ENCODE measurements at regions not wholly inside any gene's neighbourhood (a gene's known extent, or its start where the extent isn't known, plus 50 kb on each side); places are given as distances from the start of the nearest gene placed in this dataset.

GRCh38 chr3:145903472-145904013 is 257.4 kb downstream of the PLOD2 start:
- WGBS, 2 experiments (ENCODE audit: insufficient coverage in 1 of 2, insufficient read length in 1 of 2): 92 to 95% methylated on average over 9 to 12 of the region's 12 CpGs
- H3K27me3 ChIP-seq (ENCODE audit: control insufficient read depth, insufficient read depth, low read length, poor library complexity, severe bottlenecking): peaks cover 10% of the 10 kb centered on the region

GRCh38 chr3:145904138-145904537 is 256.8 kb downstream of the PLOD2 start:
- DNase-seq: no peak
- Histone ChIP-seq H3K4me3 (ENCODE audit: low read length) (no peak overlapping the region), H3K27ac (ENCODE audit: low read depth, low read length) (no peak overlapping the region), H3K27me3 (ENCODE audit: control insufficient read depth, insufficient read depth, low read length, poor library complexity, severe bottlenecking) (peaks cover 5% of the 10 kb centered on the region), H3K4me1 (ENCODE audit: control insufficient read depth, insufficient read depth, low read length) (no peaks in the 10 kb centered on the region), H3K9me3 (ENCODE audit: control insufficient read depth, low read length) (no peaks in the 10 kb centered on the region), H3K36me3 (ENCODE audit: control insufficient read depth, insufficient read depth, low read length) (no peaks in the 10 kb centered on the region), H3K9ac (ENCODE audit: extremely low read depth, low read length, poor library complexity, severe bottlenecking) (no peak overlapping the region)
- WGBS, 2 experiments (ENCODE audit: insufficient coverage in 1 of 2, insufficient read length in 1 of 2): 93 to 100% methylated on average over 2 to 7 of the region's 7 CpGs
- Mint-ChIP-seq H3K4me3 (no peak overlapping the region), H3K27me3 (ENCODE audit: insufficient read depth) (peaks cover 21% of the 10 kb centered on the region), H3K36me3 (ENCODE audit: low read depth) (no peaks in the 10 kb centered on the region), H3K27ac (no peak overlapping the region), H3K4me1 (peaks cover 10% of the 10 kb centered on the region), H3K9me3 (no peaks in the 10 kb centered on the region)
- TF ChIP-seq CTCF (conservative IDR thresholded peaks at IDR 0.05): no peak

More at GRCh38 chr3:145903472-145904013, 257.4 kb downstream of the PLOD2 start:
- Histone ChIP-seq H3K27ac (ENCODE audit: low read depth, low read length) (no peak overlapping the region), H3K9ac (ENCODE audit: extremely low read depth, low read length, poor library complexity, severe bottlenecking) (no peak overlapping the region), H3K4me3 (ENCODE audit: low read length) (no peak overlapping the region), H3K4me1 (ENCODE audit: control insufficient read depth, insufficient read depth, low read length) (no peaks in the 10 kb centered on the region), H3K9me3 (ENCODE audit: control insufficient read depth, low read length) (no peaks in the 10 kb centered on the region), H3K36me3 (ENCODE audit: control insufficient read depth, insufficient read depth, low read length) (no peaks in the 10 kb centered on the region)
- peak; percentile 53 for DNase-seq
- Mint-ChIP-seq H3K4me1 (peaks cover 11% of the 10 kb centered on the region), H3K4me3 (no peak overlapping the region), H3K36me3 (ENCODE audit: low read depth) (no peaks in the 10 kb centered on the region), H3K9me3 (no peaks in the 10 kb centered on the region), H3K27ac (no peak overlapping the region), H3K27me3 (ENCODE audit: insufficient read depth) (peaks cover 22% of the 10 kb centered on the region)
- TF ChIP-seq CTCF (conservative IDR thresholded peaks at IDR 0.05): no peak

GRCh38 chr3:145906301-145906700 is 254.7 kb downstream of the PLOD2 start:
- no peak overlapping the region for H3K9ac ChIP-seq (ENCODE audit: extremely low read depth, low read length, poor library complexity, severe bottlenecking)
- Mint-ChIP-seq H3K9me3 (no peaks in the 10 kb centered on the region), H3K27me3 (ENCODE audit: insufficient read depth) (peaks cover 14% of the 10 kb centered on the region), H3K4me1 (peaks cover 6% of the 10 kb centered on the region), H3K4me3 (no peak overlapping the region), H3K27ac (no peak overlapping the region), H3K36me3 (ENCODE audit: low read depth) (no peaks in the 10 kb centered on the region)
- H3K27me3 ChIP-seq (ENCODE audit: control insufficient read depth, insufficient read depth, low read length, poor library complexity, severe bottlenecking): no peaks in the 10 kb centered on the region
- no peak for TF ChIP-seq CTCF (conservative IDR thresholded peaks at IDR 0.05)
- no peak for DNase-seq
- no peak overlapping the region for H3K27ac ChIP-seq (ENCODE audit: low read depth, low read length)
- no peaks in the 10 kb centered on the region for H3K4me1 ChIP-seq (ENCODE audit: control insufficient read depth, insufficient read depth, low read length)
- H3K4me3 ChIP-seq (ENCODE audit: low read length): no peak overlapping the region
- no peaks in the 10 kb centered on the region for H3K36me3 ChIP-seq (ENCODE audit: control insufficient read depth, insufficient read depth, low read length)
- no peaks in the 10 kb centered on the region for H3K9me3 ChIP-seq (ENCODE audit: control insufficient read depth, low read length)
